Spinal cord (tissue), 9 donors: ENCODE measurements at regions not wholly inside any gene's neighbourhood (a gene's known extent, or its start where the extent isn't known, plus 50 kb on each side); places are given as distances from the start of the nearest gene placed in this dataset.
A peak's percentile ranks its signal among the peaks of the same experiment; 100 is the strongest.

Experiments
- DNase-seq, 6 donors: peaks; one replicate each; pipeline versions ENCODE4 v3.0.0 to v3.0.0-alpha.2; 2013 to 2015; ENCODE audit warnings: low spot score in 6 of 6, low read depth in 4 of 6
- H3K27ac ChIP-seq: one replicate; pipeline ENCODE4 v1.5.1; 2013; ENCODE audit warnings: low read depth, low read length, control low read depth
- H3K27me3 ChIP-seq: one replicate; pipeline ENCODE4 v1.6.1; 2013; ENCODE audit warnings: low read length; ENCODE audit not compliant: control insufficient read depth, insufficient read depth
- H3K36me3 ChIP-seq: one replicate; pipeline ENCODE4 v1.6.1; 2013; ENCODE audit warnings: low read length; ENCODE audit not compliant: control insufficient read depth, insufficient read depth
- H3K4me1 ChIP-seq: one replicate; pipeline ENCODE4 v1.6.1; 2013; ENCODE audit warnings: low read length; ENCODE audit not compliant: control insufficient read depth, insufficient read depth
- H3K4me3 ChIP-seq: one replicate; pipeline ENCODE4 v1.5.1; 2013; ENCODE audit warnings: low read depth, low read length, control low read depth
- H3K9me3 ChIP-seq: one replicate; pipeline ENCODE4 v1.6.1; 2013; ENCODE audit warnings: low read length; ENCODE audit not compliant: control insufficient read depth, insufficient read depth
- WGBS: methylation state at CpG from one replicate; pipeline ENCODE4 v1.1.5; 2013; ENCODE audit warnings: missing lambda C conversion rate; ENCODE audit not compliant: insufficient coverage; 5-methylcytosine and 5-hydroxymethylcytosine counted together
- donor health status: healthy.

DNA sequence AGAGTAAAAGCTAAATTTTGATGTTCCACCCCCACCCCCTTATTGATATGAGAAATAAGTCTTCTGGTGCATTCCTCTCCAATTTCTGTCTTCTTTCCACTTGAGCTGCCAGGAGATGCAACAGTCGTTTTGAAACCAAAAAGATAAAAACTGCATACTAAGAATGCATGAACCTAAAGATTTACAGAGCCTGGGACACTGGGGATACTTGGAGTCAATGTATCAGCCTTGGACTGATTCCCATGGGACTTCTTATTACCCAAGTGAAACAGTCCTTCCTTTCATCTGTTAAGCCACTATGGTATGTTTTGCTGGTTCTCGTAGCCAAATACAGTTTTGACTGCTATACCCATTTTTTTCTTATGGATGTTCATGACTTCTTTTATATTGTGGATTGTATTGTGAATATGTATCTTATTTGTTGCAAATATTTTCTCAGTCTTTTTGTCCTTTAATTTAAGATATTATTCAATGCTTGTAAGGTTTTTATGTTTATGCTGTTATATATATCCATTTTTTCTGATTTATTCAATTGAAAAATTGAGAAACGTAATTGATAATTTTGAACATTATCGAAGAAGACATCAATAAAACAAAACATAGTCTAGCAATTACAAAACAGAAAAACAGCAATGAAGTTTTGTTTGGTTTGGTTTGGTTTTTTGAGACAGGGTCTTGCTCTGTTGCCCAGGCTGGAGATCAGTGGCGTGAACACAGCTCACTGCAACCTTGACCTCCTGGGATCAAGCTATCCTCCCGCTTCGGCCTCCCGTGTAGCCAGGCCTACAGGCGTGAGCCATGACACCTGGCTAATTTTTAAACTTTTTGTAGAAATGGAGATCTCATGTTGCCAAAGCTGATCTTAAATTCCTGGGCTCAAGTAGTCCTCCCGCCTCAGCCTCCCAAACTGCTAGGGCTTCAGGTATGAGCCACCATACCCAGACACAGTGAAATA lies 85.4 kb upstream of the ETV6 start:
- H3K4me3 ChIP-seq: no peak overlapping the region
- no peaks in the 10 kb centered on the region for H3K9me3 ChIP-seq
- no peak for DNase-seq
- H3K27ac ChIP-seq: no peak overlapping the region
- H3K36me3 ChIP-seq: no peaks in the 10 kb centered on the region
- WGBS: 93% methylated on average over 5 of the region's 10 CpGs
- H3K4me1 ChIP-seq: no peaks in the 10 kb centered on the region
- no peaks in the 10 kb centered on the region for H3K27me3 ChIP-seq

DNA sequence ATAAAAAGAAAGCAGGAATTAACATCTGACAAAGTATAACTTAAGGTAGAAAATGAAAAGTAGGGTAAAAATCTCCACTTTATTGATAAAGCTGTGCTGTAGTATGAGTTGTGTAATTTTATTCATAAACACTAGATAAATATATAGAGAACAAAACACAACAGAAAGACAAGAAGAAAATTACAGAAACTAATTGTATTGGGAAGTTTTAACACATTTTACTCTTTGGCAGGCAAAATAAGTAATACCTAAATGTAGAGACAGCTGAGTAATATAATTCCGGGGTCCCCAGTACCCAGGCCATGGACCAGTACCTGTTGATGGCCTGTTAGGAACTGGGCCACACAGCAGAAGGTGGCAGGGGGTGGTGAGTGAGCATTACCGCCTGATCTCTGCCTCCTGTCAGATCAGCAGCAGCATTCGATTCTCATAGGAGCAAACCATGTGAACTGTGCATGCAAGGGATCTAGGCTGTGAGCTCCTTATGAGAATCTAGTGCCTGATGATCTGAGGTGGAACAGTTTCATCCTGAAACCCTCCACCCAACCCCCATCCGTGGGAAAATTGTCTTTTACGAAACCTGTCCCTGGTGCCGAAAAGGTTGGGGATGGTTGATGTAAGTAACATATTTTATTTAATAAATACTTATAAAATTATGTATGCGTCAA lies 84.4 kb upstream of the ETV6 start:
- Histone ChIP-seq H3K4me1 (no peaks in the 10 kb centered on the region), H3K27me3 (no peaks in the 10 kb centered on the region), H3K9me3 (no peaks in the 10 kb centered on the region), H3K4me3 (no peak overlapping the region), H3K27ac (no peak overlapping the region), H3K36me3 (no peaks in the 10 kb centered on the region)
- 100% methylated on average over 1 of the region's 7 CpGs for WGBS
- no peak for DNase-seq

DNA sequence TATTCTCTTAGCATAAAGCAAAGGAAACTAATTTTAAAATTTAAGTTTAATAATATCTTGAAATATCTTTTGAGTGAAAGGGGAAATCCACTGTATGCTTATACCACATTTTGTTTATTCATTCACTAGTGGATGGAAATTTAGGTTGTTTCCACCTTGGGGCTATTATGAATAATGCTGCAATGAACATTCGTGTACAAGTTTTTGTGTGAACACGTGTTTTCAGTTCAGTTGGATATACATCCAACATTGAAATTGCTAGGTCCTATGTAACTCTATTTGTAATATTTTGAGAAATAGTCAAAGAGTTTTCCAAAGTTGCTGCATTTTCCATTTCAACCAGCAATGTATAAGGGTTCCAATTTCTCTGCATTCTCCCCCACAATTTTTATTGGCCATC lies 83.7 kb upstream of the ETV6 start:
- H3K4me3 ChIP-seq: no peak overlapping the region
- H3K36me3 ChIP-seq: no peaks in the 10 kb centered on the region
- no peak for DNase-seq
- H3K9me3 ChIP-seq: no peaks in the 10 kb centered on the region
- H3K27me3 ChIP-seq: no peaks in the 10 kb centered on the region
- H3K27ac ChIP-seq: no peak overlapping the region
- no CpG with 5 or more reads among the region's 2 CpGs for WGBS
- H3K4me1 ChIP-seq: no peaks in the 10 kb centered on the region

DNA sequence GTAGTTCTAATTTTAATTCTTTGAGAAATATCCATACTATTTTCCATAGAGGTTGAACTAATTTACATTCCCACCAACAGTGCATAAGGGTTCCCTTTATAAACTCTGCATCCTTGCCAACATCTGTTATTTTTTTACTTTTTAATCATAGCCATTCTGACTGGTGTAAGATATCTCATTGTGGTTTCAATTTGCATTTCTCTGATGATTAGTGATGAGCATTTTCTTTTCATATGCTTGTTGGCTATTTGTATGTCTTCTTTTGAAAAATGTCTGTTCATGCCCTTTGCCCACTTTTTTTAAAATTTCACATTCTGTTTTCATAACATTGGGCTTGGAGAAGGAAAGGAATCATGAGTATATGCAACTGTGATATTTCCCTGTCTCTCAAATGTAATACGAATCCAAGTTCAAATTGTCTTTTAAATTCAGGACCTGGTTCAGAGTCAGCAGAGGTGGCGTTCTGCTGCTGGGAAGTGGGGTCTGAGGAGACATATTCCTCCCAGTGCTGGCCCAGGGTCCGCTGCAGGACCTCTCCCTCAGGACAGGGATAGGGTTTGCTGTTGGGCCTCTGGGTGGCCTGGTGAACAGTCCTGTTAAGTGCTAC lies 81.2 kb upstream of the ETV6 start:
- Histone ChIP-seq H3K4me1 (no peaks in the 10 kb centered on the region), H3K9me3 (no peaks in the 10 kb centered on the region), H3K27ac (no peak overlapping the region), H3K4me3 (no peak overlapping the region), H3K36me3 (no peaks in the 10 kb centered on the region), H3K27me3 (no peaks in the 10 kb centered on the region)
- no peak for DNase-seq
- 89% methylated on average over 3 of the region's 3 CpGs for WGBS

DNA sequence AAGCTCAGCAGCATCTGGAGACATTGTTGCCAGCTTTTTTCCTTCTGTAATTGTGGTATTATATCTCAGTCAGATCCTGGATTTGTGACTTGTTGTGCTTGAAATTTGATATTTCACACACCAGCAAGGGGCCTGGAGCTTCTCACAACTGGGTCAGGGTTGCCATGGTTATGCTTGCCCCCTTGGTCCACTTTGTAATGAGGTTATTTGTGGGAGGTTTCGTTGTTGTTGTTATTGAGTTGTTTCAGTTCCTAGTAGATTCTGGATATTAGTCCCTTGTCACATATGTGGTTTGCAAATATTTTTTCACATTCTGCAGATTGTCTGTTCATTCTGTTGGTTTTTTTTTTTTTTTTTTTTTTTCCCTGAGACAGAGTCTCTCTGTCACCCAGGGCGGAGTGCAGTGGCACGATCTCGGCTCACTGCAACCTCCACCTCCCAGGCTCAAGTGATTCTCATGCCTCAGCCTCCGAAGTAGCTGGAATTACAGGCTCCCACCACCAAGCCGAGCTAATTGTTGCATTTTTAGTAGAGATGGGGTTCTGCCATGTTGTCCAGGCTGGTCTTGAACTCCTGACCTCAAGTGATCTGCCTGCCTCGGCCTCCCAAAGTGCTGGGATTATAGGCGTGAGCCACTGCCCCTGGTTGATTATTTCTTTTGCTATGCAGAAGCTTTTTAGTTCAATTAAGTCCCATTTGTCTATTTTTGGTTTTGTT lies 80.6 kb upstream of the ETV6 start:
- Histone ChIP-seq H3K4me1 (no peaks in the 10 kb centered on the region), H3K27ac (no peak overlapping the region), H3K9me3 (no peaks in the 10 kb centered on the region), H3K27me3 (no peaks in the 10 kb centered on the region), H3K4me3 (no peak overlapping the region), H3K36me3 (no peaks in the 10 kb centered on the region)
- no peak for DNase-seq
- WGBS: 83% methylated on average over 2 of the region's 8 CpGs

DNA sequence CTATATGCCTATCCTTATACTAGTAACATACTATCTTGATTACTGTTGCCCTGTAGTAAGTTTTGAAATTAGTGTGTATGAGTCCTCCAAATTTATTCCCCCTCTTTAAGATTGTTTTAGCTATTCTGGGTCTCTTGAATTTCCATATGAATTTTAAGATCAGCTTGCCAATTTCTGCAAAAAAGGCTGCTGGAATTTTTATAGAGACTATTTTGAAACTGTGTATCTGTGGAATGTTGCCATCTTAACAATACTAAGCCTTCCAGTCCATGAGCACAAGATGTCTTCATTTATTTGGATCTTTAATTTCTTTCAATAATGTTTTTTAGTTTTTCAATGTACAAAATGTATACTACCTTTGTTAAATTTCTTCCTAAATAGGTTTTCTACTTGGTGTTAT lies 79.8 kb upstream of the ETV6 start:
- Histone ChIP-seq H3K27me3 (no peaks in the 10 kb centered on the region), H3K27ac (no peak overlapping the region), H3K4me3 (no peak overlapping the region), H3K4me1 (no peaks in the 10 kb centered on the region), H3K9me3 (no peaks in the 10 kb centered on the region), H3K36me3 (no peaks in the 10 kb centered on the region)
- DNase-seq: peak in 1 of 6 donors; percentile 51

DNA sequence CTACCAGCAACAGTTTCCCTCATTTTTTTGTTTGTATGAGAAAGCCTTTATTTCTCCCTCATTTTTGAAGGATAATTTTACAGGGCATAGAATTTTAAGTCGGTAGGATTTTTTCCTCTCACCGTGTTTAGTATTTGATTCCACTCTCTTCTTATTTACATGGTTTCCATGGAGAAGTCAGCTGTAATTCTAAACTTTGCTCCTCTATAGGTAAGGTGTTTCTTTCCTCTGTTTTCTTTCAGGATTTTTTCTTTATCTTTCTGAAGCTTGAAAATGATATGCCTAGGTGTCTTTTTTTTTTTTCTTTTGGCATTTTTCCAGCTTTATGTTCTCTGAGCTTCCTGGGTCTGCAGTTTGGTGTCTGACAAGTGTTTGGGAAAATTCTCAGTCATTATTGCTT lies 75.6 kb upstream of the ETV6 start:
- DNase-seq: no peak
- H3K27ac ChIP-seq: no peak overlapping the region
- H3K4me3 ChIP-seq: no peak overlapping the region
- no peaks in the 10 kb centered on the region for H3K27me3 ChIP-seq
- no peaks in the 10 kb centered on the region for H3K9me3 ChIP-seq
- no peaks in the 10 kb centered on the region for H3K36me3 ChIP-seq
- no peaks in the 10 kb centered on the region for H3K4me1 ChIP-seq
- no CpG with 5 or more reads among the region's 2 CpGs for WGBS

DNA sequence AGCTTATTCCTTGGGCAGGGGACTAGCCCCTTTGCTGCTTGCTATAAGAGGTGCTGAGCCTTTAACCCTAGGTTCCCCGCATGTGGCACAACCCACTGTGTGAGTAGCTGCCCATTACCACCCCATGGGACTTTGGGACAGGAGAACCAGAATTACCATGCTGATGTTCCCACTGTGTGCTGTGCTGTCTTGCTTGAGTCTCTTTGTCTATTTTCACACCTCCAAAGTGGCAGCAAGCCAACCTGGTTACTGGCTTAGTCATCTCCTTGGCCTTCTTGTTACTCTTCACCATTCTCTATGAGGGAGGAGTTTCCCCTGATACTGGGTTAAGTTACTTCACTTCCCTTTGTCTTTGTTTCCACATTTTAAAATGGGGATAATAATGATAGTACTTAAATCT lies 73.4 kb upstream of the ETV6 start:
- DNase-seq: no peak
- Histone ChIP-seq H3K4me3 (no peak overlapping the region), H3K27ac (no peak overlapping the region), H3K36me3 (no peaks in the 10 kb centered on the region), H3K4me1 (no peaks in the 10 kb centered on the region), H3K9me3 (no peaks in the 10 kb centered on the region), H3K27me3 (no peaks in the 10 kb centered on the region)
- WGBS: 100% methylated on average over 1 of the region's 1 CpG

DNA sequence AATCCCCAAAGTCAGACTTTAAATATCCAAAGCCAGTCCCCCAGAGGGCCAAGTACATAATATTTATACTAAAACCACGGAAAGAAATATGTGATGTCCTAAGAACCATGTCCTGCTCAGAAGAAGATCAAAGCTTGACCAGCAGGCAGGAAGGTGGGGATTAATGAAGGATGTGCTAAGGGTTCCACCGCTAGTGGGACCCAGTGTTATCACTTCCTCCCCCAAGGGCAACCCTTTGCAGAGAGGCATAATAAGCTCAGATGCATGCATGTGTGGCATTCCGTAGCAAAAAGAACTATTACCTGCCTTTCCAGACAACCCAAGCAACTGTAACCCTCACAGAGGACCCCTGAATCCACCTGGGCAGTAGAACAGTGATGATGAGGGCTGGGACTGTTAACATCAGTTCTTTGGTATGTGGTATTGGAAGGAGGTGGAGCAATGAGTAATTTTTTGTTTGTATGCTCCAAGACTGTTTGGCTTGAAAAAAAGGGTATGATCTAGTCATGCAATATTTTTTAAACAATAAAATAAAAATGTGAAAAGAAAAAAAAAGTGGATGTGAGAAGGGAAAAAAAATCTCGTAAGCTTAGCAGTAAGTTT lies 71.7 kb upstream of the ETV6 start:
- Histone ChIP-seq H3K4me1 (no peaks in the 10 kb centered on the region), H3K27ac (no peak overlapping the region), H3K27me3 (no peaks in the 10 kb centered on the region), H3K36me3 (no peaks in the 10 kb centered on the region), H3K4me3 (no peak overlapping the region), H3K9me3 (no peaks in the 10 kb centered on the region)
- DNase-seq: no peak
- WGBS: 80% methylated on average over 1 of the region's 4 CpGs
